Fibroblast of upper back skin (primary cell): ENCODE measurements at regions not wholly inside any gene's neighbourhood (a gene's known extent, or its start where the extent isn't known, plus 50 kb on each side); places are given as distances from the start of the nearest gene placed in this dataset.

Experiments
- DNase-seq: peaks from one replicate; pipeline ENCODE4 v3.0.0-alpha.2; 2013

DNA sequence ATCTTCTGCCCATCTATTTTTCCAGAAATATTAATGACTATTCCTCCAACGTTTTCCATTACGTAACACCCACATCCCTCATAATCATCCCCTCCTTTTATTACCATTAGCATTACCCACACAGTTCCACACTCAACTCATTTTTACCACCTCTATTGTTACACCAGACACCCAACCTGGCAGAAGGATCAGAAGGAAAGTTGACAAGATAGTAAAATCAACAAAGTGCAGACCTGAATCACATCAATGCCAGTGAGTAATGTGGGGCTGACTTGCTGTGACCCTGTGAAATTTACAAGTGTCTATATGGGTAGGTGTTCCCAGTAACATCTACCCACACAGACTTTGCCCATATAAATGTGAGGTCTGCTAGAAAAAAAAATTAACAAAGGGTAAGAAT lies 568.2 kb downstream of the MAFB start:
- DNase-seq: no peak

DNA sequence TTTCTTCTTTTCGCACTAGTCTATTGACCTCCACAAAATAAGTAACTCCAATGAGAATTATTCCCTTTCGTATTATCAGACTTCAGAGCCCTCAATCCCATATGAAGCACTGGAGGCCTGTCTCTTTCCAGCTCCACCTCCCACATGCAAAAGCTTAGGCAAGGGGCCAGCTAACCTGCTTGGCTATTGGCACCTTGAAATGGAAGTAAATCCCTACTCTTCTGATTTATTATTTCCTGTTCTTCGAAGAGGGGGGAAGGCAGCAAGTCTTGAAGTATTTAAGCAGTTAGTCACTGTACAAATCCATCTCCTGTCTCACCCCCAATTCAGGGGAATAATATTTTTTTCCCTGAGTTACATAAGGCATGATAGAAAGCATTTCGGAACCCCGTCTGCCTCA lies 577.8 kb downstream of the MAFB start:
- DNase-seq: peak; percentile 75

DNA sequence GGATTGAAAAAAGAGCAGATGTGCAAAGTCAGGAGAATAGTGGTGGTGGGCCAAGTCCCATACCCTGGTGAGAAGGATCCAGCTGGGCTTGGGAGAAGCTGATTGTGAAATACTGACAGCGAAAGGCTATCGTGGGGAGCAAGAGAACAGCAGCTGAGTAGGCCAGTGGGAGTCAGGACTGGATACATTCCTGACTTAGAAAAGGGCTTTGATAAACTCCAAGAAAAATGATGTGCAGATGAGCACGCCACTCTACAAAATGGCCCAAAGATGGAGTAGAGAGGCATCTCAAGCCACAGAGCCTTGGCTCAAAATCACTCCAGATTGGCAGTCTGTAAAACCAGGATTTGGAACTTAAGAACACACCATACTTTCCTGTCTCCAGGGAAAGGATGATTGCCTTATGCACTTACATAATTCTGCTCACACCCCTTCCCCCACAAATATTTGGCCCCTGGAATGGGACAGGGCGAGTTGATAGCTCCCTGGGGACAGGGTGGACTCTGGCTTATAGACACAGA lies 578.7 kb downstream of the MAFB start:
- DNase-seq: peak; percentile 69

DNA sequence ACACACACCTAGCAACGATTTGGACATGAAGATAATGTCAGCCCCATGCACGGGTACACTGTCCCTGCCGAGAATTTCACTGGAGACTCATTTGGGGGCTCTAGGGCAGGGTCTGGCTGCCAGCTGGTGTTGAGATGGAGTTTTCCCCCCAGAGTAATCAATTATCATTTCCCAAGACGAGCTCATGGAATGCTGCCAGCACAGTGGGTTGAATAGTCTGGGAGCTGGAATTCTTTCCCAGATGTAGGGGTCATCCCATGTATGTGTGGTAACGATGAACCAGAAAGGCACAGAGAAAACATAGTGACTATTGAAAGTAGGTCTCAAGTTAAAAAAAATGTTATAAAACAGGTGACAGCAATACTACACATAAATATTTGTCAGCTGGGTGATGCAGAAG lies 579.9 kb downstream of the MAFB start:
- DNase-seq: peak; percentile 50

DNA sequence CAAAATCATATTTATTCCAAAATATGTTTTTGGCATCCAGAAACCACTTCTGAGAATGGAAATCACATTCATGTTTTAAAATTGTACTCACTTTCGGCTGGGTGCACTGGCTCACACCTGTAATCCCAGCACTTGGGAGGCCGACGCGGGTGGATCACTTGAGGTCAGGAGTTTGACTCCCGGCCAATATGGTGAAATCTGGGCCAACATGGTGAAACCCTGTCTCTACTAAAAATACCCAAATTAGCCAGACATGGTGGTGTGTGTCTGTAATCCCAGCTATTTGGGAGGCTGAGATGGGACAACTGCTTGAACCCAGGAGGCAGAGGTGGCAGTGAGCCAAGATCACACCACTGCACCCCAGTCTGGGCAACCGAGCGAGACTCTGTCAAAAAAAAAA lies 580.7 kb downstream of the MAFB start:
- no peak for DNase-seq

DNA sequence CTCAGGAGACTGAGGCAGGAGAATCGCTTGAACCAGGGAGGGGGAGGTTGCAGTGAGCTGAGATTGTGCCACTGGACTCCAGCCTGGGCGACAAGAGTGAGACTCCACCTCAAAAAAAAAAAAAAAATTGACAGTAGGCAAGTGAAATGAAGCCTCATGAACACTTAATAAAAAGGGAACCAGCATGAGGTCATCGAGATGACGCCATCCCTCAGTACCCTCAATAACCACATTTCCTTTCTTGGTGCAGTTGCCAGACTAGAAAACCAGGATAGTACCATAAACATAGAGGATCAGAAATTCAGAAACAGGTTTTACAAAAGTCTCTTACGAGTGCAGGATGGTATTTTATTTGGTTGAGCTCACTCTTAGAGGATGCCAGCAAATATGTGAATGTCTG lies 584.1 kb downstream of the MAFB start:
- no peak for DNase-seq

DNA sequence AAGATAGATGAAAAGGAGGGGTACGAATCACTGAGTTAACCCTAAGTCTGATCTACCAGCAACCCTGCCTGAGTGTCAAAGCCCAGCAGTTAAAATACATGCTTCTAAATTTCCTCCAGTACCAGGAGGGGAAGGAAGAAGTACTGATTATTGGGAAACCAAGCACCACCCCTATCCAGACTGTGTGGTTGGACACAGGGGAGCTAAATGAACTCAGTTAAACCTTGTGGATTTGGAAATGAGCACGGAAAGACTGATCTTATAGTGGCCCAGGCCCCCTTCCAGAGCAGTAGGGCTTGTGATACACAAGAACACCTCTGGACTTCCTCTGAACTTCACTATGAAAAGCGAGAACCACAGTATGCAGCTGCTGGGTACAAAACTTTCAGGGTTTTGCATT lies 585.6 kb downstream of the MAFB start:
- DNase-seq: no peak

DNA sequence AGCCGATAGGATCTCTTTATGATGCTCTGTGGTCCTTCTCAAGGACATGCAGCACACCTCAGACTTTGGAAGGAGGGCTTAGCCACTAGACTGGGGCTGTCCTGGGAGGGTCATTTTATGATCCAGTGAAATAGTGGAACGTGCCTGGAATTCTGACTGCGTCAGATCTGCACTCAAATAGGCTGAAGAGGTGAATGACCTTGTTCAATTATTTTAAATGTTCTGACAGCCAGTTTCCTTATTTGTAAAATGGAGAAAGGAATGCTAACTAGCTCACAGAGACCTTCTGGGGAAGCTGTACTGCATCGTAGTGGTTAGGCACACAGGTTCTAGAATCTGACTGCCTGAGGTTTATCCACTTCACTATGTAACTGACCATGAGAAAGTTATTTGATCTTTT lies 587.5 kb downstream of the MAFB start:
- DNase-seq: no peak

DNA sequence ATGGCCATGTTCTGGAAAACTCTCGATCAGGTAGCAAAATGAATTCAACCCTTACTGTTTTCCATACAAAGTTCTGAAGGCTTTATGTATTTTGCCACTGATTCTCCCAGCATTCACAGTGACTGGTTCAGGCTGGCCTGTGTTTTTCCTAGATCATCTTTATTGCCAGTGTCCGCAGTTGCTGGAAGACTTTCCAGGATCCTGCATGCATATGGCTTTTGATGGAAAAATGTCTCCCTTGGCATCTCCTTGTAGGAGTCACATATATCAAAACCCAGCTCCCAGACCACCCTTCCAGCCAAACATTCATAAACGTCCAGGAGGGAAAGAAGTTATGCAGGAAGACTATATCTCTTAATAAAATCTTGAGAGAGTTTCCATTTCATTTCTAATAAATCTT lies 588.8 kb downstream of the MAFB start:
- DNase-seq: no peak

DNA sequence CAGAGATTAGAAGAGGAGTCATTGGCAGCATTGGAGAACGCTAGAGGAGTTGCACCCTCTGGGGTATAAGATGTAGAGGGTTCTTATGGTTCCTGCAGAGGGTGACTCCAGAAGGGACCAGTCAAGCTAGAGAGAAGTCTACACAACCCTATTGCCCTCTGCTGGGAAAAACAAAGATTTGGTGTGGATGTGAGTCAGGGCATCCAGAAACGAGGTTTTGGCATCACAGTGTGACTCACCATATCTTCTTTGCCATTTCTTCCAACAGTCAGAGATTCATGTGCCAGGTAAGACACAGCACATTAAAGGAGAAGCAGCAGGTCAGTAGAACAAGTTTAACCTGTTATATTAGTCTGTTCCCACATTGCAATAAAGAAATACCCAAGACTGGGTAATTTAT lies 598.8 kb downstream of the MAFB start:
- DNase-seq: no peak

DNA sequence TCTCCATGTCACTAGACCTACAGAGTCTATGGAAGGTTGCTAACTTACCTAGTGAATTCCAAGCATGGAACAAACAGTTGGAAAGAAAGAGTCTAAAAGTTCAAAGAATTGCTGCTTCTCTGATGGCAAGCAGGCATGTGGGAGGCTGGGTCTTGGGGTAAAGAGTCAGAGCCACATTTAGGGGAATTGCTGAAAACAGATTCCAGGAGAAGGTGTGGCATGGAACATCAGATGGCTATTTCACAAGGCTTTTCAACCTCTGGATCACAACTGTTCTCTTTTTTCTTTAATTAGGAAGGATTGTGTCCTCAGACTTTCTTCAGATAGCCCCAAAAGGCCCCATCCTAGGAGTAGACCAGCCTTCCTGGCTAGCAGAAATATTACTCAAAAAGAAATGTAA lies 601.5 kb downstream of the MAFB start:
- no peak for DNase-seq

DNA sequence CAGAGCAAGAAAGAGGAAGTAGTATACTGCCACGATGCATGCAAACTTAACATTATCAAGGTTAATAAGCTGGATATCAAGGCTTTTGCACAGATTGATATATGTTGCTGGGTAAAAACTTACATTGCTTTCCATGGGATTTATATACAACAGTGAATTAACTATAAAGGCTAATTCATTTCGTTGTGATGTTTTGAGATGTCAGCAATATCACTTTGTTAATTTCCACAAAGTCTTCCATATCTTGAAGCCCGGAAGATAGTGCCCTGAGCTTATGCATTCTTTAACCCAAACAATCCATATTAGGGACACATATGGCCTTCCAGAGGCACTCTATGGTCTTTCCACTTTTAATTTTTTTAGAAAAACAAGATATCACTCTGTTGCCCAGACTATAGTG lies 603.5 kb downstream of the MAFB start:
- DNase-seq: no peak

DNA sequence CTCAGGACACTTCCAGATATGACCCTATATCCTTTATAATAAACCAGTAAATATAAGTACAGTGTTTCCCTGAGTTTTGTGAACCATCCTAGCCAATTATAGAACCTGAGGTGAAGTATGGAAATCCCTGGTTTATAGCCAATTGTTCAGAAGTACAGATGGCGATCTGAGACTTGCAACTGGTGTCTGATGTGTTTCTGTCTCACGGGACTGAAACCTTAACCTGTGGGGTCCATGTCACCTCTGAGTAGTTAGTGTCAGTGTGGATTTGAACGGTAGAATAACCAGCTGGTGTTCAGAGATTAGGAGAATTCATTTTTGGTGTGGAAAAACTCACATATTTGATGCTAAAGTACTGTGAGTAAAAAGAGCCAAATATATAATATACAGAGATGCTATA lies 606.6 kb downstream of the MAFB start:
- DNase-seq: no peak

DNA sequence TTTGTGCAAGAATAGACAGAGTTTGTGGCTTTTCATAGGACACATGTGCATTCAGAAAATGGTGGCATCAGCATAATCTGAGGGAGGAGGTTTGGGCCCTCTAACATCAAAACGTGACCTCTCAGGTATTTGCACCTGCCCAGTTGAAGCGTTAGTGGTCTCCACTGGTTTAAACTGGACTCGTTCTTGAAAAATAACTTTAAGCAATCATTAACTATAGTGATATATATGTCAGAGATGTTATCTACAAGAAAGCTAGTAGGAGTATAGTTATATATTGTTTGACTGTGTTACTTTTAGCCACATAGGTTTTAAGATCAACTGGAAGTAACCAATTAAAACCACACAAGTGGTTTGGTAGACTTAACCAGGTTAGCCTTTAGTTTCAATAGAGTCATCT lies 607.4 kb downstream of the MAFB start:
- DNase-seq: no peak

DNA sequence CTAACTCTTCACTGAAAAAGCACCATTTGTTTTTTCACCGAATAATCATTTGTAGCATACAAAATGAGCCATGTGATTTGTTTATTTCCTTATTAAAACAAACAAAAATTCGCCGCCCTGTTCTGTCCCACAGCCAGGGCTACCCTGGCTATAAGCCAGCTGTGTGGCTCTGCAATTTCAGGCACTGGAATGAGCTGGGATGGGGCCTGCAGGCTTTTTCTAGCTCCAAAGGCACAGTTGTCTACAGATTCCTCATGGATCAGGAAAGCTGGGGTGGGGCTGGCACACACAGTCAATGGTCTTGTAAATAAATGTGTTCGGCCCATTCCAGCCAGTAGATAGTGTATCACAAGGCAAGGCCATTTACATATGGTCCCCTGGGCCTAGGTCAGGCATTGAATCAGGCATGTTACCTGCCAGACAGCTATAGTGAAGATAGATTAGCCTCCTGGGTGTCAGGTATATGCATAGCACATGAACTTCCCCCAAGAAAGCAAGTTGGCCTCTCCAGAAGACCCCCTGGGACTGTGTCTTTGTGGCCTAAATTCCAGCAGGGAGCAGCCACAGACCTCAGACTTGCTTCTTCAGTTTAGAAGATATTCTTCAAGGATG lies 608.9 kb downstream of the MAFB start:
- DNase-seq: no peak

DNA sequence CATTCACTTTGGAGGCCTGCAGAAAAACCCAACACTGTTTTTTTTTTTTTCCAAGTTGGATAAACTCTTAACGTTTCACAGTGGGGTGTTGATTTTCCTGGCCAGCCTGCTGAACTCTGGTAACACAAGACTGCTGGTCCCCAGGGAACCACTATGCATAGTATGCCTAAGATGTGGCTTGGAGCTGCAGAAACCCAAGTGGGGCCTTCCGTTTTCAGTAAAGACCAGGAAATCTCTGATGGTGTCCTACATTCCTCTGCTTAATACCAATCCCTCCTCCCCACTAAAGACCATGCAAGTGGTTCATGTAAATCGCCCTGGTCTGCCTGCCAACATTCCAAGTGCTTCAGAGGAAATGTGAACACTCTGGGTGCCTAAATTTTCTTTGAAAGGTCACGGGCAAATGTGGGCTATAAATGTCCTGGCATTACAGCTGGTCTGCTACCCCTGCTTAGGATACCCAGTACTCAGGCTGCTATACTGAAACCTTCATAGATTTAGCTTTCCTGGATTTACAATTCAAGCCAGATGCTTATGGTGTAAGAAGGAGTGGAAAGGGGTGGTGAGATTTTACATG lies 615.4 kb downstream of the MAFB start:
- peak; percentile 86 for DNase-seq

DNA sequence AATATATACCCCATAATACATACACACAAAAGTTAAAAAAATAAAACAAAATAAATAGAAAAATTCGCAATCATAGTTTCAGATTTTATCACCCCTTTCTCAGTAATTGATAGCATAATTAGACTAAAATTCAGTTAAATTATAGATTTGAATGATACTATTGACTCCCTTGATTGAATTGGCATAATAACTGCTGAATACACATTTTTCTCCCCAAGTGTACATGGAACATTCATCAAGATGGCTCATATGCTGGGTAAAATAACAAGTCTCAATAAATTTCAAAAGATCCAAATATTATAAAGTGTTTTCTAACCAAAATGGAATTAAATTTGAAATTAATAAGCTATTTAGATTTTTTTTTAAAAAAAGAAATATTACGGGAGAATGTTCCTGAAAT lies 616.1 kb downstream of the MAFB start:
- no peak for DNase-seq

DNA sequence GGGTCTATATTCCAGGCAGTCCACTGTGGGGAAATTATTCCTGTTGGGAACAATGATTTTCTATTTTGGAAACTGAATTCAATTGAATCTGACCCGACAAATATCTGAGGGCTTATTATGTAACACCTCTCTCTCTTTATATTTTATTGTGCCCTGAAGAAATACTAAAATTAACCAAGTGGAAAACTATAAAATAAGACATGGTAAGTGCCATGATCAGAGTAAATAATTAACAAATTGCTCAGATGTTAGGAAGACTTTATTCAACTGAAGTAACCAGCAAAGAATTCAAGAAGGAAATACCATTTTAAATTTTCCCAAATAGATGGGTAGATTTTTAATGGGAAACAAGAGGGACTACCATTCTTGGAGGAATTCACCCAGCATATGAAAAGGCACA lies 632.9 kb downstream of the MAFB start:
- no peak for DNase-seq

DNA sequence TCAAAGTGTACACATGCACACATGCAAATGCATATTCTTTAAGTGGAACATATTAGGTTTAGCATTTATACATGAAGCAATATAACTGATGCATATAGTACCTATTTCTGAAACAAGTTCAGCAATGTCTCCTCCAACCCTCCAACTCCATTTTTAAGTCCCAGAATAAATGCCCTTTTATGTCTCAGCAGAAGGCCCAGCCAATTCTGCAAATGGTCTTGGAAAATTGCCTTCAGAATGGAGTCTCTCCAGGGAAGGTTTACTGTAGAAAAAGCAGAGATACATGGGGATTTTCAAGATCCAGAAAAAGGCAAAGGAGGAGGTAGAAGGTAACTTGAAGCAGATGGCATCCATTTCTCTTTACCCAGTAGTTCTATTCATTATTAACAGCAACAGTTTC lies 633.3 kb downstream of the MAFB start:
- DNase-seq: no peak

DNA sequence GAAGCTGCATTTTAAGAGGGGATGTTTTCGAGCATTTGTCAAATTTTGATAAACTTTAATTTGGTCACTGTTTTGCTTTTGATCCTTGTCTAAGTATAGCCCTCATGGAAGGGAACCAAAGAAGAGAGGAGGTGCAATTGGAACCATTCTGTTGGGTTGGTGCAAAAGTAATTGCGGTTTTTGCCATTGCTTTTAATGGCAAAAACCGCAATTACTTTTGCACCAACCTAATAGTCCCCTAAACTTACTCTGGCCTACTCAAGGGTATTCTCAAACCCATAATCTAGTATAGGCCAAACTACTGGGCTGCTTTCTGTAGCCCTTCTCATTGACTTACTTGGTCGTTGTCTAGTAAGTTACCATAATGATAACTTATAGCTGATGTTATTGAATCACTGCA lies 634.7 kb downstream of the MAFB start:
- DNase-seq: no peak

DNA sequence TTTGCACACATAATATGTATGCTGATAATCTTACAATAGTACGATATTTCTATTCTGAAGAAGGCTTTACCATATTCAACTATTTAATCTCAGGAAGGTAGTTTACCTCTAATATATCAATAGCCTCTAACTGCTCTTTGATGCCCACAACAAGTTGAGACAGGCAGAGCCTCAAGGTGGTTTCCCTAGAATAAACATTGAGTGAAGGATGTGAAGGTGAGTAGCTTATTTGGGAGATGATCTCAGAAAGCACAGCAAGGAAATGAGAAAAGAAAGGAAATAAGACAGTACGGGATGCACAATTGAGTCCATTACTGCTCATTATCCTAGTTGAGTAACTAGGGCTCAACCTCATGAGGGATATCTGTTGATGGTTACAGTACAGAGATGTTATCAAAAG lies 638.4 kb downstream of the MAFB start:
- DNase-seq: no peak

DNA sequence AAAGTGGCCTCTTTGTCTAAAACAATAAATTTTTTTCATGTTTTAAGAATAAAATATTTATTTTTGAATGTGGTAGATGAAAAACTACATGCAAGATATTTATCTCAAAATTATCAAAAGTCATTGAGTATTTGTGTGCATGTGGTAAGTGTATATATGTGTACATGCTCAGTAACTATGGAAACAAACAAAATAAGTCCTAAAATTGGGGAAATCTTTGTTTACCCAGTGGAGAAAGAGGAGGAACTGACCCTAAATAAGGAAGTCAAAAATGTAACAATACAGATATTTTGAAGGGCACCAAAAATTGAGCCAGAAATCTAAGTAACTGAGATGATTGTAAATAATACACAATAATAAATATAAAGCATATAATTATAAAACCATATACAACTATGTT lies 639.2 kb downstream of the MAFB start:
- no peak for DNase-seq

DNA sequence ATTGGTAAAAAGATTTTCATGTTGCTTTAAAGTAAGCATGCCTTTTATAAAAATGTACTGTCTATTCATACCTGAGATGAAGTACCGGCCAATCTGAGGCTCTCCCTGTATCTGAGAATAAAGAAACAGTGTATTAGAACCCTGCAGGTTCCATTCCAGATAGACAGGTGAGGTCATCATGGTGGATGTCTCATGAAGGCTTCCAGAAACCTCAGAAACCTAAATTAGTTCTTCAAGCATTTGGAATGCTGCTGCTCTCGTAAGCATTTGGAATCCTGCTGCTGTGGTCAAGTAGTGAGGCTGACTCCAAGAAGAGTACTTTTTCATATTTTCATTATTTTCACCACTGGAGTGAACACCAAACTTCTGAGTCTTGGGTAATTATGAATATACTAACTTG lies 642.3 kb downstream of the MAFB start:
- peak; percentile 50 for DNase-seq

DNA sequence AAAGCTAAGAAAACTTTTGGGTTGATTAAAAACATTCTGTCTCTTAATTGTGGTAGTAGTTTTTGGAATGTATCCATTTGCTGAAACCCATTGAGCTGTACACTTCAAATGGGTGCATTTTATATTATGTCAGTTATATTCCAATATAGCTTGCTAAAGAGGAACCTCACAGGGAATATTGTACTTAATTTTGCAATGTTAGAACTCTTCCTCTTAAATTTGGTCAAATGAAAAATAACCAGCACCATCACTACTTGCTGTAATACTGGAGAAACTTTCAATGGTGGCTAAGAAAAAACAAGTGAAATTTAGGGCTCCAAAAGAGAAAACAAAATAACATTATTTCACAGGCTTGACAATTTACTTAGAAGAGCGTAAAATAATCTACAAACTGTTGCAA lies 651.5 kb downstream of the MAFB start:
- DNase-seq: no peak

DNA sequence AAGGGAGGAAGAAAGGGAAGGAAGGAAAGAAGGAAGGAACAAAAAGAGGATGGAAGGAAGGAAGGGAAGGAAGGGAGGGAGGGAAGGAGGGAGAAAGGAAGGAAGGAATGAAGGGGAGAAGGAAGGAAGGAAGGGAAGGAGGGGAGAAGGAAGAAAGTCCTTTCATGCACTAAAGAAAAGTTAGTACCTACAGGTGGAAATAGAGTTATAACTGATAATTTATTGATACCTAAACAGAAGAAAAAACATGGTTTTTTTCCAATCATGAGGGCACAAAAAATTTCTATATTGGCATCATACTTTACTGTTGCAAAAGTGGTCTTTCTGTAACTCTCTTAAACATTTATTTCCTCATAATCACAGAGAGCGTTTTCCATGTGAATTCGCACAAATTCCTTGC lies 659.4 kb downstream of the MAFB start:
- no peak for DNase-seq
